ENCODE measurements at regions not wholly inside any gene's neighbourhood (a gene's known extent, or its start where the extent isn't known, plus 50 kb on each side); places are given as distances from the start of the nearest gene placed in this dataset.

DNA sequence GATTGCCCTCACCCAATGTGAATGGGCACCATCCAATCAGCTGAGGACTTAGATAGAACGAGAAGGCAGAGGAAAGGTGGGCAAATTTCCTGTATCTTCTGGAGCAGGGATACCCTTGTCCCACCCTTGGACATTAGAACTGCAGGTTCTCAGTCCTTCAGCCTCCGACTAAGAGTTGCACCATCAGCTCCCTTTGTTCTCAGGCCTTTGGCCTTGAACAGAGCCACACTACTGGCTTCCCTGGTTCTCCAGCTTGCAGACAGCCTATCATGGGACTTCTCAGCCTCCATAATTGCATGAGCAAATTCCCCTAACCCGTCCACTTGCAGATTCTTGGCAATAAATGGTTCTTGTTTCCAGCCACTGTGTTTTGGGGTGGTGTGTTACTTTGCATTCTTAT is 102.4 kb downstream of the LSM3 start:
- no TSS peak for BruUV-seq (replicated peaks)
- ChIA-PET POLR2A (no interaction called here), CTCF (interaction anchor here (0.6 to 0.8 kb wide), 2 partner anchors 77 to 182 kb away, joined by 3 read pairs; no protein-coding TSS in a partner anchor)
- no peak overlapping the region for H2AFZ ChIP-seq (ENCODE audit: low read depth, low read length)
- dilution Hi-C loops (cut with MboI; ENCODE audit: extremely low pct_ligation_motif_present, low sequenced_read_pairs) (no loop called here), intact Hi-C loops (cut with micrococcal nuclease) (no loop called here)
- no peaks in the 10 kb centered on the region for H3K9me3 ChIP-seq (replicated peaks; ENCODE audit: control insufficient read depth, insufficient read depth, low read length)
- DNase-seq (ENCODE audit: low read depth, low spot score) (no peak), FAIRE-seq (no peak)
- peaks cover 0 to 1% of the 10 kb centered on the region in 2 experiments for H3K27me3 ChIP-seq (ENCODE audit: control insufficient read depth in 2 of 2, insufficient read depth in 2 of 2, low read length in 2 of 2)
- no peak overlapping the region for H3K4me2 ChIP-seq (ENCODE audit: insufficient read depth, low read length)
- H3K79me2 ChIP-seq (ENCODE audit: control insufficient read depth, insufficient read depth, low read length), result no peaks in the 10 kb centered on the region
- H3K27ac ChIP-seq (ENCODE audit: insufficient read depth, low read depth, low read length), result no peak overlapping the region
- H3K9ac ChIP-seq (replicated peaks; ENCODE audit: extremely low read depth, insufficient read depth, low read length), result no peak overlapping the region
- no peaks in the 10 kb centered on the region for H3K4me1 ChIP-seq (ENCODE audit: control insufficient read depth, extremely low read depth, insufficient read depth, low read length)
- no peak for TF ChIP-seq POLR2A (IDR thresholded peaks at IDR 0.05; ENCODE audit: low read depth, low read length)
- TF ChIP-seq MAX (IDR thresholded peaks at IDR 0.05; ENCODE audit: insufficient read depth, insufficient read length), result no peak
- TF ChIP-seq FOS (IDR thresholded peaks at IDR 0.05; ENCODE audit: borderline replicate concordance, insufficient read depth, low read length), result no peak
- TF ChIP-seq MYC (IDR thresholded peaks at IDR 0.05; ENCODE audit: low read depth, low read length), result no peak
- TF ChIP-seq CTCF (IDR thresholded peaks at IDR 0.05; ENCODE audit: extremely low read depth in 1 of 2, insufficient read depth in 1 of 2, low read depth in 1 of 2, low read length in 2 of 2), result no peak
- TF ChIP-seq POLR2AphosphoS5 (IDR thresholded peaks at IDR 0.05; ENCODE audit: insufficient read depth, low read depth, low read length), result no peak
- no peak for TF ChIP-seq GATA2 (IDR thresholded peaks at IDR 0.05; ENCODE audit: insufficient read depth, insufficient read length, low read depth, low read length)
- TF ChIP-seq EZH2 (IDR thresholded peaks at IDR 0.05; ENCODE audit: borderline replicate concordance, low read depth, low read length, severe bottlenecking), result no peak
- TF ChIP-seq JUN (IDR thresholded peaks at IDR 0.05; ENCODE audit: borderline replicate concordance, insufficient read depth, insufficient read length, low read depth), result no peak
- no peaks in the 10 kb centered on the region for H4K20me1 ChIP-seq (replicated peaks; ENCODE audit: control insufficient read depth, extremely low read depth, insufficient read depth, low read length)
- no peak overlapping the region for H3K4me3 ChIP-seq (replicated peaks in 1 of 3; ENCODE audit: insufficient read depth in 1 of 3, low read depth in 1 of 3, low read length in 3 of 3)
- no peaks in the 10 kb centered on the region for H3K9me1 ChIP-seq (replicated peaks; ENCODE audit: control insufficient read depth, extremely low read depth, insufficient read depth, low read length)
- H3K36me3 ChIP-seq (ENCODE audit: control insufficient read depth in 2 of 2, extremely low read depth in 1 of 2, insufficient read depth in 2 of 2, low read length in 2 of 2), result no peaks in the 10 kb centered on the region
